Neural crest cell (in vitro differentiated cells): ENCODE measurements at regions not wholly inside any gene's neighbourhood (a gene's known extent, or its start where the extent isn't known, plus 50 kb on each side); places are given as distances from the start of the nearest gene placed in this dataset.

Experiments used
- DNase-seq: peaks from one replicate; pipeline ENCODE4 v3.0.0; 2021; ENCODE audit warnings: low read depth, mixed read lengths, low spot score
- H3K27ac Mint-ChIP-seq: one replicate; pipeline ENCODE4 v1.8.0; 2021; ENCODE audit warnings: mild to moderate bottlenecking, mixed read lengths; ENCODE audit not compliant: unreplicated experiment
- H3K27me3 Mint-ChIP-seq: 2 replicates; pipeline ENCODE4 v1.8.0; 2021; ENCODE audit warnings: low read depth, mild to moderate bottlenecking, mixed read lengths
- H3K36me3 Mint-ChIP-seq: 2 replicates; pipeline ENCODE4 v1.8.0; 2021; ENCODE audit warnings: low read depth, mild to moderate bottlenecking, mixed read lengths
- H3K4me1 Mint-ChIP-seq: 2 replicates; pipeline ENCODE4 v1.8.0; 2021; ENCODE audit warnings: mixed read lengths
- H3K4me3 Mint-ChIP-seq: one replicate; pipeline ENCODE4 v1.8.0; 2021; ENCODE audit warnings: mild to moderate bottlenecking, mixed read lengths
- H3K9me3 Mint-ChIP-seq: 2 replicates; pipeline ENCODE4 v1.8.0; 2021; ENCODE audit warnings: mixed read lengths
- CTCF ChIP-seq: fragments of 200-600 bp; sonication (generic); conservative IDR thresholded peaks from 2 replicates; pipeline ENCODE4 v1.5.0; 2021; ENCODE audit warnings: antibody characterized with exemption, mild to moderate bottlenecking

DNA sequence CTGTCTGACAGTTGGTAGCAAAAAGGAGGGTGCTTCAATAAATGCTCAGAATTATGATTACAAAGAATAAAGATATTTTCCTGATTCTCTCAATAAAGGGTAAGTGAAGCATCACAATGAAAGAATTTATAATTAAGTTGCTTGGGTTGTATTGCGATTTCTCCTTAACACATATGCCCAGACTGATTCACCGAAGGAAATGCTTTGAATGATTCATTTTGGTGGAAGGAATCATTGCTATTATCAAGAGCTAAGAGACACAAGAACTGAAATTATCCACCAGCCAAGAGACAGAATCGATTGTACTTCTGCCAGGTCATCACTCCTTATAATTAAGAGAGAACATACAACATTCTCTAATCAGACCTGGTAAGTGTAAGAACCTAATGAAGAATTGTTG lies 301.4 kb downstream of the NR4A2 start:
- TF ChIP-seq CTCF: no peak
- Mint-ChIP-seq H3K4me1 (no peaks in the 10 kb centered on the region), H3K36me3 (no peaks in the 10 kb centered on the region), H3K4me3 (no peak overlapping the region), H3K9me3 (peaks cover 2% of the 10 kb centered on the region), H3K27ac (no peak overlapping the region), H3K27me3 (no peaks in the 10 kb centered on the region)
- DNase-seq: no peak

DNA sequence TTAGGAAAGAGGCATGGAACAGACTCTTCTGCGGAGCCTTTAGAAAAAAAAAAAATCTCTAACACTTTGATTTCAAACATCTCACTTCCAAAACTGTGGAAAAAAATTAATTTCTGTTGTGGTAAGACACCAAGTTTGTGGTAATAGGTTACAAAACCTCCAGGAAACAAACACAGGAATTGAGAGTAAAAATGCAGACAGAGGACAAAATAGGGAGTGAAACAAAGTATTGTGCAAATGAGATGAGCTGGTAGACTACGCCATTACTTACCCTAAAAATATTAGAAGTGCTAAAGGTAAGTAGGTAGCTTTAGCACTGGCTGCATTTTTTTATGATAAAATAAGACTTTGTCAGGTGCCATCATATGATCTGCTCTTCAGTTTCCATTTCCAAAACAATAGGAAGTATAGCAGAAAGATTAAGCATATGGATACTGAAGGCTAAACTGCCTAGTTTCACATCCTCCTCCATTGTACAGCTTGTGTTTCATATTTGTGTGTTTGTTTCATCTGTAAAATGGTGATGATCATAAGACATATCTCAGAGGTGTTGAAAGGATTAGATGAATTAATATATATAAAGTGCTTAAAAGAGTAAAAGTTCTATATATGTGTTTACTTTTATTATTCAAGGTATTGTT lies 309.2 kb downstream of the NR4A2 start:
- DNase-seq: no peak
- H3K9me3 Mint-ChIP-seq: peaks cover 2% of the 10 kb centered on the region
- no peak overlapping the region for H3K27ac Mint-ChIP-seq
- peaks cover 8% of the 10 kb centered on the region for H3K36me3 Mint-ChIP-seq
- no peaks in the 10 kb centered on the region for H3K27me3 Mint-ChIP-seq
- H3K4me1 Mint-ChIP-seq: no peaks in the 10 kb centered on the region
- TF ChIP-seq CTCF: no peak
- H3K4me3 Mint-ChIP-seq: no peak overlapping the region

- no peaks in the 10 kb centered on the region for H3K9me3 Mint-ChIP-seq
- no peak for DNase-seq
- no peak overlapping the region for H3K4me3 Mint-ChIP-seq
Measured at GRCh38 chr2:156021146-156022040, 311.1 kb downstream of the NR4A2 start.

DNA sequence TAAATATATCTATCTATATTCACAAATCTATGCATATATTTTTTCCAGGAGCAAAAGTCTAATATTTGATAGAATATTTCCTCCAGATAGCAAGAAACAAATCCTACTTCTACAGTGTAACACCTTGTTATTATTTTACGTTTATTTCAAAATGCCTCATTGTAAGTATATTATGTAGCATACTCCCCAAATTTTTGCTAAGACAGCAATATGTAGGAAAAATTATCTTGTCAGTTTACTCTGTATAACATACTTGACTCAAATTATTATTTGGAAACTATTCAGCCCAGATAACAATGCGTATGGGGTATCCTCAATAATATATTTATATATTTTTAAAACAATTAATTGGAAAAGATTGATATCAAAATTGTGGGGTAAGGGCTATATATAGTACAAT lies 313.2 kb downstream of the NR4A2 start:
- Mint-ChIP-seq H3K27me3 (no peaks in the 10 kb centered on the region), H3K9me3 (no peaks in the 10 kb centered on the region), H3K27ac (no peak overlapping the region), H3K4me3 (no peak overlapping the region), H3K36me3 (peaks cover 8% of the 10 kb centered on the region), H3K4me1 (peaks cover 3% of the 10 kb centered on the region)
- DNase-seq: no peak
- TF ChIP-seq CTCF: no peak

More at GRCh38 chr2:156021146-156022040, 311.1 kb downstream of the NR4A2 start:
- Mint-ChIP-seq H3K27ac (no peak overlapping the region), H3K36me3 (peaks cover 8% of the 10 kb centered on the region), H3K4me1 (no peaks in the 10 kb centered on the region), H3K27me3 (no peaks in the 10 kb centered on the region)
- no peak for TF ChIP-seq CTCF

- Mint-ChIP-seq H3K27ac (no peak overlapping the region), H3K36me3 (peaks cover 9% of the 10 kb centered on the region), H3K27me3 (no peaks in the 10 kb centered on the region), H3K9me3 (no peaks in the 10 kb centered on the region), H3K4me1 (peaks cover 9% of the 10 kb centered on the region), H3K4me3 (no peak overlapping the region)
- no peak for TF ChIP-seq CTCF
- no peak for DNase-seq
Measured at GRCh38 chr2:156017341-156017885, 315.1 kb downstream of the NR4A2 start.
